A549 (cell line): ENCODE measurements at regions not wholly inside any gene's neighbourhood (a gene's known extent, or its start where the extent isn't known, plus 50 kb on each side); places are given as distances from the start of the nearest gene placed in this dataset.

Experiments
- ATAC-seq, 2 experiments: fragments of 200-7000 bp in 1 of 2; fragments of >200 bp in 1 of 2; cut with Nextera tagmentation in 1 of 2; cut with Tn5 transposase in 1 of 2; 3 replicates each; pipeline versions ENCODE4 v1.8.0 to v1.9.1; 2018 to 2020; ENCODE audit warnings: mild to moderate bottlenecking in 1 of 2, moderate library complexity in 1 of 2
- CTCF ChIA-PET: fragments of 300-600 bp; sonication (Branson Sonifier 250); formaldehyde crosslinking; extraction: SDS; loops from one replicate; lab custom pipeline; 2021; ENCODE audit warnings: antibody characterized with exemption, inconsistent platforms; lab: Yijun Ruan, JAX
- POLR2A ChIA-PET: fragments of 350-600 bp; formaldehyde crosslinking; extraction: SDS; loops from one replicate; lab custom pipeline; 2021; ENCODE audit warnings: antibody characterized with exemption, inconsistent platforms; lab: Yijun Ruan, JAX
- DNase-seq, 2 experiments: peaks; one replicate each; pipeline versions ENCODE4 v3.0.0 to v3.0.0-alpha.2; 2011 to 2016; ENCODE audit warnings: low read depth in 1 of 2, low spot score in 1 of 2
- FAIRE-seq: peaks from 2 replicates; lab custom pipeline; 2011; peaks lifted over from hg19 to GRCh38; lab: Jason Lieb, UNC
- H3K27ac ChIP-seq, 2 experiments: fragments of >200 bp; sonication (Bioruptor Twin); formaldehyde crosslinking; 3 replicates each; pipeline ENCODE4 v1.5.1; 2016 to 2017
- H3K4me1 ChIP-seq: fragments of >200 bp; sonication (Bioruptor Twin); formaldehyde crosslinking; 3 replicates; pipeline ENCODE4 v1.6.1; 2016
- H3K4me2 ChIP-seq: fragments of >200 bp; sonication (Bioruptor Twin); formaldehyde crosslinking; 3 replicates; pipeline ENCODE4 v1.6.1; 2016
- H3K4me3 ChIP-seq: fragments of >200 bp; sonication (Bioruptor Twin); formaldehyde crosslinking; 3 replicates; pipeline ENCODE4 v1.5.1; 2016
- H3K9me3 ChIP-seq: fragments of >200 bp; sonication (Bioruptor Twin); formaldehyde crosslinking; 3 replicates; pipeline ENCODE4 v1.6.1; 2016
- ATOH8 ChIP-seq: fragments of 250-450 bp; sonication (Bioruptor Pico); IDR thresholded peaks from 2 replicates; pipeline ENCODE4 v1.5.0; 2020; ENCODE audit warnings: low read depth, mild to moderate bottlenecking, moderate library complexity
- BHLHE40 ChIP-seq: IDR thresholded peaks from 2 replicates; pipeline ENCODE4 v1.6.1; 2012; ENCODE audit warnings: low read depth, low read length, inconsistent platforms
- CBX2 ChIP-seq: fragments of 200-600 bp; sonication (generic); IDR thresholded peaks from 2 replicates; pipeline ENCODE4 v1.6.1; 2016; ENCODE audit warnings: low read depth, mild to moderate bottlenecking, borderline replicate concordance
- CBX8 ChIP-seq: fragments of 200-600 bp; sonication (generic); IDR thresholded peaks from 2 replicates; pipeline ENCODE4 v1.6.1; 2016
- CEBPB ChIP-seq, 2 experiments: fragments of >200 bp in 1 of 2; sonication (Bioruptor Twin) in 1 of 2; formaldehyde crosslinking in 1 of 2; IDR thresholded peaks; 2 replicates each; pipeline ENCODE4 v1.6.1; 2012 to 2016
- CTCF ChIP-seq: fragments of >200 bp; sonication (Bioruptor Twin); formaldehyde crosslinking; IDR thresholded peaks from 3 replicates; pipeline ENCODE4 v1.5.1; 2016
- ESRRA ChIP-seq: fragments of 150-350 bp; IDR thresholded peaks from 2 replicates; pipeline ENCODE4 v1.6.1; 2014; ENCODE audit warnings: mild to moderate bottlenecking, low read length, borderline replicate concordance
- FOSL2 ChIP-seq, 2 experiments: fragments of 450-650 bp in 1 of 2; fragments of >200 bp in 1 of 2; sonication (Bioruptor Twin) in 1 of 2; formaldehyde crosslinking; IDR thresholded peaks; 2 replicates each; pipeline versions ENCODE4 v1.5.0 to v1.6.1; 2016 to 2020; ENCODE audit warnings: mild to moderate bottlenecking in 1 of 2, moderate library complexity in 1 of 2
- FOXS1 ChIP-seq: fragments of 250-450 bp; sonication (Bioruptor Pico); IDR thresholded peaks from 2 replicates; pipeline ENCODE4 v1.5.0; 2020; ENCODE audit warnings: mild to moderate bottlenecking, moderate library complexity
- HDAC2 ChIP-seq: fragments of 200-600 bp; sonication (generic); IDR thresholded peaks from 2 replicates; pipeline ENCODE4 v1.6.1; 2016
- HES2 ChIP-seq: fragments of >200 bp; sonication (Bioruptor Twin); formaldehyde crosslinking; IDR thresholded peaks from 2 replicates; pipeline ENCODE4 v1.6.1; 2016
- HOXB5 ChIP-seq: fragments of 250-450 bp; sonication (Bioruptor Pico); IDR thresholded peaks from 2 replicates; pipeline ENCODE4 v1.5.0; 2020; ENCODE audit warnings: mild to moderate bottlenecking, moderate library complexity
- KDM5A ChIP-seq: fragments of 200-600 bp; sonication (generic); IDR thresholded peaks from 2 replicates; pipeline ENCODE4 v1.6.1; 2016; ENCODE audit warnings: antibody characterized with exemption, mild to moderate bottlenecking
- MAX ChIP-seq: IDR thresholded peaks from 2 replicates; pipeline ENCODE4 v1.6.1; 2012
- MYC ChIP-seq: IDR thresholded peaks from 2 replicates; pipeline ENCODE4 v1.6.1; 2012; ENCODE audit warnings: mild to moderate bottlenecking, inconsistent platforms, low read length, improper control_type of control experiment, borderline replicate concordance
- NFE2L2 ChIP-seq: fragments of 150-350 bp; conservative IDR thresholded peaks from 2 replicates; pipeline ENCODE4 v1.6.1; 2014; ENCODE audit warnings: low read length
- POLR2A ChIP-seq: IDR thresholded peaks from 2 replicates; pipeline ENCODE4 v1.6.1; 2012; ENCODE audit warnings: mild to moderate bottlenecking, low read length
- POLR2AphosphoS2 ChIP-seq: conservative IDR thresholded peaks from 2 replicates; pipeline ENCODE4 v1.6.1; 2012; ENCODE audit warnings: low read length, improper control_type of control experiment, inconsistent platforms
- RARB ChIP-seq: fragments of 250-450 bp; sonication (Bioruptor Pico); IDR thresholded peaks from 2 replicates; pipeline ENCODE4 v1.8.0; 2021; ENCODE audit warnings: mild to moderate bottlenecking, moderate library complexity
- RFX5 ChIP-seq: fragments of 450-650 bp; IDR thresholded peaks from 2 replicates; pipeline ENCODE4 v1.7.1; 2014; ENCODE audit warnings: antibody characterized with exemption, mild to moderate bottlenecking, moderate library complexity
- TP53 ChIP-seq: fragments of 250-450 bp; sonication (Bioruptor Pico); IDR thresholded peaks from 2 replicates; pipeline ENCODE4 v1.5.0; 2021; ENCODE audit warnings: mild to moderate bottlenecking, moderate library complexity
- ZFP36 ChIP-seq: fragments of 450-650 bp; IDR thresholded peaks from 2 replicates; pipeline ENCODE4 v1.6.1; 2014; ENCODE audit warnings: borderline replicate concordance; ENCODE audit not compliant: partially characterized antibody
- ZNF302 ChIP-seq: fragments of 250-450 bp; sonication (Bioruptor Pico); IDR thresholded peaks from 2 replicates; pipeline ENCODE4 v1.9.0; 2021; ENCODE audit warnings: inconsistent platforms, mild to moderate bottlenecking, moderate library complexity
- WGBS: methylation state at CpG from one replicate; pipeline ENCODE4 v1.1.6; 2017; ENCODE audit errors: missing lambda C conversion rate; 5-methylcytosine and 5-hydroxymethylcytosine counted together
- TF ChIP-seq, protein P1 (sequence below): fragments of 150-350 bp; IDR thresholded peaks from 2 replicates; pipeline ENCODE4 v1.6.1; 2014; ENCODE audit warnings: low read depth, mild to moderate bottlenecking, low read length
- TF ChIP-seq, protein P2 (sequence below): fragments of 200-600 bp; sonication (generic); IDR thresholded peaks from 2 replicates; pipeline ENCODE4 v1.6.1; 2016; ENCODE audit warnings: antibody characterized with exemption, mild to moderate bottlenecking, moderate library complexity
- TF ChIP-seq, protein P3 (sequence below): IDR thresholded peaks from 2 replicates; pipeline ENCODE4 v1.6.1; 2012; ENCODE audit warnings: low read depth, borderline replicate concordance

DNA sequence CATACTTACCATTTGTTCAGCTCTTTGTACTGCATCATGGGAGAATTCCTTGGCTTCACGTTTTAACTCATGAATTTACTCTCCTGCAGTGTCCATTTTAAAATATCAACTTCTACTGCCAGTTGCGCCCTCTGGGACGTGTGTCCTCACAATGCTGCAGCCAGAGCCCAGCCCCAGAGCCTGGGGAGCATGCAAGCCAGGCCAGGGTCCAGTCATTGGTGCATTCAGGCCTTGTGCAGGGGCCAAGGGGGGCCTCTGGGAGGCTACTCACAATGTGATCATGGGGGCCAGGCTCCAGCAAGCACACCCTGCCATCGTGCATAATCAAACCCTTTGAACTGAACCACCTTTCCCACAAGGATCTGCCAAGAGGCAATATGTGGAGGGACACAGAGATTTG is 105.6 kb upstream of the CCDC112 start:
- ATAC-seq: no peak
- no peak overlapping the region for H3K4me2 ChIP-seq
- 0 out of 3 replicates have a peak, but pooled peaks cover 3% of the 10 kb centered on the region for H3K4me1 ChIP-seq
- no peak overlapping the region for H3K4me3 ChIP-seq
- no peak for FAIRE-seq
- WGBS: 46% methylated on average over 3 of the region's 4 CpGs
- TF ChIP-seq HOXB5 (no peak), ZFP36 (no peak), MAX (no peak), POLR2AphosphoS2 (no peak), CEBPB (IDR thresholded peaks at IDR 0.05) (no peak), RARB (CRISPR knock-in tag) (no peak), CTCF (no peak), FOSL2 (IDR thresholded peaks at IDR 0.05) (no peak), FOSL2 (CRISPR knock-in tag; IDR thresholded peaks at IDR 0.05) (no peak), ESRRA (no peak), FOXS1 (no peak)
- TF ChIP-seq, protein P1, sequence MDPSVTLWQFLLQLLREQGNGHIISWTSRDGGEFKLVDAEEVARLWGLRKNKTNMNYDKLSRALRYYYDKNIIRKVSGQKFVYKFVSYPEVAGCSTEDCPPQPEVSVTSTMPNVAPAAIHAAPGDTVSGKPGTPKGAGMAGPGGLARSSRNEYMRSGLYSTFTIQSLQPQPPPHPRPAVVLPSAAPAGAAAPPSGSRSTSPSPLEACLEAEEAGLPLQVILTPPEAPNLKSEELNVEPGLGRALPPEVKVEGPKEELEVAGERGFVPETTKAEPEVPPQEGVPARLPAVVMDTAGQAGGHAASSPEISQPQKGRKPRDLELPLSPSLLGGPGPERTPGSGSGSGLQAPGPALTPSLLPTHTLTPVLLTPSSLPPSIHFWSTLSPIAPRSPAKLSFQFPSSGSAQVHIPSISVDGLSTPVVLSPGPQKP: no peak
- no peak for DNase-seq
- H3K9me3 ChIP-seq: no peaks in the 10 kb centered on the region
- ChIA-PET CTCF (no interaction called here), POLR2A (no interaction called here)
- H3K27ac ChIP-seq: no peak overlapping the region

DNA sequence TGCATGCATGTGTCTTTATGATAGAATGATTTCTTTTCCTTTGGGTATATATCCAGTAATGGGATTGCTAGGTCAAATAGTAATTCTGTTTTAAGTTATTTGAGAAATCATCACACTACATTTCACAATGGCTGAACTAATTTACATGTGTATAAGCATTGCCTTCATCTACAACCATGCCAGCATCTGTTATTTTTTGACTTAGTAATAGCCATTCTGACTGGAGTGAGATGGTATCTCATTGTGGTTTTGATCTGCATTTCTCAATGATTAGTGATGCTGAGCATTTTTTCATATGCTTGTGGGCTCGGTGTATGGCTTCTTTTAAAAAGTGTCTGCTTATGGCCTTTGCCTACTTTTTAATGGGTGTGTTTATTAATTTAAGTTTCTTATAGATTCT is 102.3 kb upstream of the CCDC112 start:
- no peaks in the 10 kb centered on the region for H3K9me3 ChIP-seq
- no peak overlapping the region for H3K27ac ChIP-seq
- no peak for DNase-seq
- FAIRE-seq: no peak
- ATAC-seq: no peak
- CTCF ChIA-PET: no interaction called here
- WGBS: 31% methylated on average over 1 of the region's 1 CpG
- TF ChIP-seq, protein P2, sequence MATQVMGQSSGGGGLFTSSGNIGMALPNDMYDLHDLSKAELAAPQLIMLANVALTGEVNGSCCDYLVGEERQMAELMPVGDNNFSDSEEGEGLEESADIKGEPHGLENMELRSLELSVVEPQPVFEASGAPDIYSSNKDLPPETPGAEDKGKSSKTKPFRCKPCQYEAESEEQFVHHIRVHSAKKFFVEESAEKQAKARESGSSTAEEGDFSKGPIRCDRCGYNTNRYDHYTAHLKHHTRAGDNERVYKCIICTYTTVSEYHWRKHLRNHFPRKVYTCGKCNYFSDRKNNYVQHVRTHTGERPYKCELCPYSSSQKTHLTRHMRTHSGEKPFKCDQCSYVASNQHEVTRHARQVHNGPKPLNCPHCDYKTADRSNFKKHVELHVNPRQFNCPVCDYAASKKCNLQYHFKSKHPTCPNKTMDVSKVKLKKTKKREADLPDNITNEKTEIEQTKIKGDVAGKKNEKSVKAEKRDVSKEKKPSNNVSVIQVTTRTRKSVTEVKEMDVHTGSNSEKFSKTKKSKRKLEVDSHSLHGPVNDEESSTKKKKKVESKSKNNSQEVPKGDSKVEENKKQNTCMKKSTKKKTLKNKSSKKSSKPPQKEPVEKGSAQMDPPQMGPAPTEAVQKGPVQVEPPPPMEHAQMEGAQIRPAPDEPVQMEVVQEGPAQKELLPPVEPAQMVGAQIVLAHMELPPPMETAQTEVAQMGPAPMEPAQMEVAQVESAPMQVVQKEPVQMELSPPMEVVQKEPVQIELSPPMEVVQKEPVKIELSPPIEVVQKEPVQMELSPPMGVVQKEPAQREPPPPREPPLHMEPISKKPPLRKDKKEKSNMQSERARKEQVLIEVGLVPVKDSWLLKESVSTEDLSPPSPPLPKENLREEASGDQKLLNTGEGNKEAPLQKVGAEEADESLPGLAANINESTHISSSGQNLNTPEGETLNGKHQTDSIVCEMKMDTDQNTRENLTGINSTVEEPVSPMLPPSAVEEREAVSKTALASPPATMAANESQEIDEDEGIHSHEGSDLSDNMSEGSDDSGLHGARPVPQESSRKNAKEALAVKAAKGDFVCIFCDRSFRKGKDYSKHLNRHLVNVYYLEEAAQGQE: no peak
- TF ChIP-seq CTCF (no peak), HDAC2 (no peak), ATOH8 (CRISPR knock-in tag) (no peak), RFX5 (no peak), FOSL2 (IDR thresholded peaks at IDR 0.05) (no peak), FOSL2 (CRISPR knock-in tag; IDR thresholded peaks at IDR 0.05) (no peak), TP53 (CRISPR knock-in tag) (no peak), CEBPB (IDR thresholded peaks at IDR 0.05) (no peak), ZNF302 (no peak), NFE2L2 (no peak), POLR2AphosphoS2 (no peak), KDM5A (no peak), CBX2 (no peak), MYC (no peak), CBX8 (no peak), POLR2A (no peak), BHLHE40 (no peak), HES2 (no peak), ESRRA (no peak)
- TF ChIP-seq, protein P3, sequence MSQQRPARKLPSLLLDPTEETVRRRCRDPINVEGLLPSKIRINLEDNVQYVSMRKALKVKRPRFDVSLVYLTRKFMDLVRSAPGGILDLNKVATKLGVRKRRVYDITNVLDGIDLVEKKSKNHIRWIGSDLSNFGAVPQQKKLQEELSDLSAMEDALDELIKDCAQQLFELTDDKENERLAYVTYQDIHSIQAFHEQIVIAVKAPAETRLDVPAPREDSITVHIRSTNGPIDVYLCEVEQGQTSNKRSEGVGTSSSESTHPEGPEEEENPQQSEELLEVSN: no peak
- TF ChIP-seq, all 56 proteins: peak for 0
- no peak overlapping the region for H3K4me3 ChIP-seq
- POLR2A ChIA-PET: no interaction called here
- H3K4me2 ChIP-seq: no peak overlapping the region
- H3K4me1 ChIP-seq: 0 out of 3 replicates have a peak, but pooled peaks cover 3% of the 10 kb centered on the region
